ENCODE measurements at regions not wholly inside any gene's neighbourhood (a gene's known extent, or its start where the extent isn't known, plus 50 kb on each side); places are given as distances from the start of the nearest gene placed in this dataset.

- no peak for DNase-seq (ENCODE audit: low read depth)
- H3K4me3 ChIP-seq (replicated peaks; ENCODE audit: low read depth, low read length), result no peak overlapping the region
- TF ChIP-seq, protein P1, sequence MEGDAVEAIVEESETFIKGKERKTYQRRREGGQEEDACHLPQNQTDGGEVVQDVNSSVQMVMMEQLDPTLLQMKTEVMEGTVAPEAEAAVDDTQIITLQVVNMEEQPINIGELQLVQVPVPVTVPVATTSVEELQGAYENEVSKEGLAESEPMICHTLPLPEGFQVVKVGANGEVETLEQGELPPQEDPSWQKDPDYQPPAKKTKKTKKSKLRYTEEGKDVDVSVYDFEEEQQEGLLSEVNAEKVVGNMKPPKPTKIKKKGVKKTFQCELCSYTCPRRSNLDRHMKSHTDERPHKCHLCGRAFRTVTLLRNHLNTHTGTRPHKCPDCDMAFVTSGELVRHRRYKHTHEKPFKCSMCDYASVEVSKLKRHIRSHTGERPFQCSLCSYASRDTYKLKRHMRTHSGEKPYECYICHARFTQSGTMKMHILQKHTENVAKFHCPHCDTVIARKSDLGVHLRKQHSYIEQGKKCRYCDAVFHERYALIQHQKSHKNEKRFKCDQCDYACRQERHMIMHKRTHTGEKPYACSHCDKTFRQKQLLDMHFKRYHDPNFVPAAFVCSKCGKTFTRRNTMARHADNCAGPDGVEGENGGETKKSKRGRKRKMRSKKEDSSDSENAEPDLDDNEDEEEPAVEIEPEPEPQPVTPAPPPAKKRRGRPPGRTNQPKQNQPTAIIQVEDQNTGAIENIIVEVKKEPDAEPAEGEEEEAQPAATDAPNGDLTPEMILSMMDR (IDR thresholded peaks at IDR 0.05; ENCODE audit: low read length, missing control alignments), result no peak
Measured at GRCh38 chr6:97866616-97867015, 583.6 kb upstream of the MMS22L start.

- H3K4me3 ChIP-seq (replicated peaks; ENCODE audit: low read depth, low read length), result no peak overlapping the region
- no peak for DNase-seq (ENCODE audit: low read depth)
- TF ChIP-seq, protein P1 (IDR thresholded peaks at IDR 0.05; ENCODE audit: low read length, missing control alignments), result no peak
Measured at GRCh38 chr6:97867177-97867576, 584.2 kb upstream of the MMS22L start.

DNA sequence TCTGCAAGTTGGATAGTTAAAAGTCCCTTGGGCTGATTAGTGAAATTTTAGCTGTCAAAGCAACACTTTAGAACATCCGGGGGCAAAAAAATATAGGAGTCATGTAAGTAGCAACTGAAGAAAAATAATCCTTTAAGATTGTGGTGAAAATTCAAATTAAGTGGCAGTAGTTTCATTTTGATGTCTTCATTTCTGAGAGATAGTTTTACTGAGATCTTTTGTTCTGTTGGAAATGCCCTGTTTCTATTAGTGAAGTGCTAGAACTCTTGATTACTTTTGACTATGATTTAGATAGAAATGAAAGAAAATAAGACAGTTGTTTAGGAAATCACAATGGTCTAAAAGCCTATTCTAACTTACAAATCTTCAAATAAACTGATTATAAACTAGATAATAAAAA, 587.3 kb upstream of the MMS22L start:
- no peak for DNase-seq (ENCODE audit: low read depth)
- H3K4me3 ChIP-seq (replicated peaks; ENCODE audit: low read depth, low read length), result no peak overlapping the region
- TF ChIP-seq, protein P1 (IDR thresholded peaks at IDR 0.05; ENCODE audit: low read length, missing control alignments), result no peak

GRCh38 chr6:97876711-97877110, 593.7 kb upstream of the MMS22L start:
- TF ChIP-seq, protein P1 (IDR thresholded peaks at IDR 0.05; ENCODE audit: low read length, missing control alignments), result no peak
- no peak overlapping the region for H3K4me3 ChIP-seq (replicated peaks; ENCODE audit: low read depth, low read length)
- no peak for DNase-seq (ENCODE audit: low read depth)

- TF ChIP-seq, protein P1 (IDR thresholded peaks at IDR 0.05; ENCODE audit: low read length, missing control alignments), result no peak
- no peak for DNase-seq (ENCODE audit: low read depth)
- no peak overlapping the region for H3K4me3 ChIP-seq (replicated peaks; ENCODE audit: low read depth, low read length)
Measured at GRCh38 chr6:97882755-97883154, 599.7 kb upstream of the MMS22L start.

GRCh38 chr6:97885325-97885724, 602.3 kb upstream of the MMS22L start:
- H3K4me3 ChIP-seq (replicated peaks; ENCODE audit: low read depth, low read length), result no peak overlapping the region
- no peak for DNase-seq (ENCODE audit: low read depth)
- TF ChIP-seq, protein P1 (IDR thresholded peaks at IDR 0.05; ENCODE audit: low read length, missing control alignments), result no peak

DNA sequence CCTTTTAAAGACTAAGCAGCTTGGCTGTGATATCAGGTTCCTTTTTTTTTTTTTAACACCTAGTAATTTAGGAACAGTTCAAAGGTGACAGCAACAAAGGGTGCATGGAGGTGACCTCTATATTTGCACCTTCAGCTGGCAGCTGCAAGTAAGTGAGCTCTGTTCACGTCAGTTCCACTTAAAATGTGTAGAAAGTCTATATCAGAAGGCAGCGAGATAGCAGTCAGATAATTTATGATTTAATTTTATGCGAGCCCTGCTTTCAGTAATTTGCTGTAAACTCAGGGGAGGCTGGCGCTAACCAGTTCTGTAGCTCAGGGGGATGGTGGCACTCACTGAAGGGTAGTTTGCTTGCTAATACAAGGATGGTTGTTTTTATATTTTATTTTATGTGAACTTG, 602.8 kb upstream of the MMS22L start:
- DNase-seq (ENCODE audit: low read depth), result no peak
- TF ChIP-seq, protein P1 (IDR thresholded peaks at IDR 0.05; ENCODE audit: low read length, missing control alignments), result no peak
- H3K4me3 ChIP-seq (replicated peaks; ENCODE audit: low read depth, low read length), result no peak overlapping the region
